ENCODE measurements at regions not wholly inside any gene's neighbourhood (a gene's known extent, or its start where the extent isn't known, plus 50 kb on each side); places are given as distances from the start of the nearest gene placed in this dataset.

GRCh38 chr16:11432856-11433395 is 87.7 kb downstream of the RMI2 start:
- Histone ChIP-seq H3K9ac (ENCODE audit: low read depth, low read length) (no peak overlapping the region), H3K4me1 (ENCODE audit: control insufficient read depth, insufficient read depth, low read length) (no peaks in the 10 kb centered on the region), H3K9me3 (replicated peaks; ENCODE audit: low read length) (no peaks in the 10 kb centered on the region), H3K36me3 (ENCODE audit: insufficient read depth, low read length) (no peaks in the 10 kb centered on the region), H3K27me3 (ENCODE audit: control insufficient read depth, insufficient read depth, low read length) (peaks cover 65% of the 10 kb centered on the region), H3K4me3 (ENCODE audit: low read length) (no peak overlapping the region), H3K4me2 (ENCODE audit: low read length) (no peak overlapping the region)

GRCh38 chr16:11435576-11435975 is 90.3 kb downstream of the RMI2 start:
- peaks cover 6% of the 10 kb centered on the region for H3K9me3 ChIP-seq (replicated peaks; ENCODE audit: low read length)
- no peaks in the 10 kb centered on the region for H3K36me3 ChIP-seq (ENCODE audit: insufficient read depth, low read length)
- no peak overlapping the region for H3K9ac ChIP-seq (ENCODE audit: low read depth, low read length)
- H3K4me1 ChIP-seq (ENCODE audit: control insufficient read depth, insufficient read depth, low read length) = no peaks in the 10 kb centered on the region
- no peak overlapping the region for H3K4me2 ChIP-seq (ENCODE audit: low read length)
- H3K27me3 ChIP-seq (ENCODE audit: control insufficient read depth, insufficient read depth, low read length) = peaks cover 50% of the 10 kb centered on the region
- H3K4me3 ChIP-seq (ENCODE audit: low read length) = no peak overlapping the region

GRCh38 chr16:11437069-11437468 is 91.8 kb downstream of the RMI2 start:
- Histone ChIP-seq H3K36me3 (ENCODE audit: insufficient read depth, low read length) (no peaks in the 10 kb centered on the region), H3K4me1 (ENCODE audit: control insufficient read depth, insufficient read depth, low read length) (no peaks in the 10 kb centered on the region), H3K4me2 (ENCODE audit: low read length) (no peak overlapping the region), H3K27me3 (ENCODE audit: control insufficient read depth, insufficient read depth, low read length) (peaks cover 47% of the 10 kb centered on the region), H3K4me3 (ENCODE audit: low read length) (no peak overlapping the region), H3K9me3 (replicated peaks; ENCODE audit: low read length) (peaks cover 6% of the 10 kb centered on the region), H3K9ac (ENCODE audit: low read depth, low read length) (no peak overlapping the region)

- H3K9ac ChIP-seq (ENCODE audit: low read depth, low read length) = no peak overlapping the region
- H3K4me2 ChIP-seq (ENCODE audit: low read length) = no peak overlapping the region
- no peaks in the 10 kb centered on the region for H3K4me1 ChIP-seq (ENCODE audit: control insufficient read depth, insufficient read depth, low read length)
- H3K4me3 ChIP-seq (ENCODE audit: low read length) = no peak overlapping the region
- H3K36me3 ChIP-seq (ENCODE audit: insufficient read depth, low read length) = no peaks in the 10 kb centered on the region
- H3K27me3 ChIP-seq (ENCODE audit: control insufficient read depth, insufficient read depth, low read length) = peaks cover 37% of the 10 kb centered on the region
- peaks cover 6% of the 10 kb centered on the region for H3K9me3 ChIP-seq (replicated peaks; ENCODE audit: low read length)
These were observed 94.8 kb downstream of the RMI2 start for GRCh38 chr16:11439790-11440656.

- Histone ChIP-seq H3K4me2 (ENCODE audit: low read length) (no peak overlapping the region), H3K9ac (ENCODE audit: low read depth, low read length) (no peak overlapping the region), H3K27me3 (ENCODE audit: control insufficient read depth, insufficient read depth, low read length) (peaks cover 37% of the 10 kb centered on the region), H3K4me3 (ENCODE audit: low read length) (no peak overlapping the region), H3K9me3 (replicated peaks; ENCODE audit: low read length) (peaks cover 6% of the 10 kb centered on the region), H3K36me3 (ENCODE audit: insufficient read depth, low read length) (no peaks in the 10 kb centered on the region), H3K4me1 (ENCODE audit: control insufficient read depth, insufficient read depth, low read length) (no peaks in the 10 kb centered on the region)
These were observed 95.4 kb downstream of the RMI2 start for GRCh38 chr16:11440657-11441012.

- no peak overlapping the region for H3K4me3 ChIP-seq (ENCODE audit: low read length)
- H3K4me2 ChIP-seq (ENCODE audit: low read length) = no peak overlapping the region
- no peak overlapping the region for H3K9ac ChIP-seq (ENCODE audit: low read depth, low read length)
- no peaks in the 10 kb centered on the region for H3K9me3 ChIP-seq (replicated peaks; ENCODE audit: low read length)
- peaks cover 37% of the 10 kb centered on the region for H3K27me3 ChIP-seq (ENCODE audit: control insufficient read depth, insufficient read depth, low read length)
- H3K36me3 ChIP-seq (ENCODE audit: insufficient read depth, low read length) = no peaks in the 10 kb centered on the region
- no peaks in the 10 kb centered on the region for H3K4me1 ChIP-seq (ENCODE audit: control insufficient read depth, insufficient read depth, low read length)
These were observed 100.2 kb downstream of the RMI2 start for GRCh38 chr16:11445486-11445885.

GRCh38 chr16:11446566-11447119 is 101.4 kb downstream of the RMI2 start:
- Histone ChIP-seq H3K9ac (ENCODE audit: low read depth, low read length) (no peak overlapping the region), H3K36me3 (ENCODE audit: insufficient read depth, low read length) (no peaks in the 10 kb centered on the region), H3K9me3 (replicated peaks; ENCODE audit: low read length) (no peaks in the 10 kb centered on the region), H3K4me3 (ENCODE audit: low read length) (no peak overlapping the region), H3K4me1 (ENCODE audit: control insufficient read depth, insufficient read depth, low read length) (no peaks in the 10 kb centered on the region), H3K27me3 (ENCODE audit: control insufficient read depth, insufficient read depth, low read length) (peaks cover 38% of the 10 kb centered on the region), H3K4me2 (ENCODE audit: low read length) (no peak overlapping the region)

- H3K9ac ChIP-seq (ENCODE audit: low read depth, low read length) = no peak overlapping the region
- no peaks in the 10 kb centered on the region for H3K4me1 ChIP-seq (ENCODE audit: control insufficient read depth, insufficient read depth, low read length)
- no peaks in the 10 kb centered on the region for H3K36me3 ChIP-seq (ENCODE audit: insufficient read depth, low read length)
- H3K27me3 ChIP-seq (ENCODE audit: control insufficient read depth, insufficient read depth, low read length) = peaks cover 42% of the 10 kb centered on the region
- H3K4me3 ChIP-seq (ENCODE audit: low read length) = no peak overlapping the region
- no peaks in the 10 kb centered on the region for H3K9me3 ChIP-seq (replicated peaks; ENCODE audit: low read length)
- H3K4me2 ChIP-seq (ENCODE audit: low read length) = no peak overlapping the region
These were observed 102.0 kb downstream of the RMI2 start for GRCh38 chr16:11447272-11447671.

- Histone ChIP-seq H3K27me3 (ENCODE audit: control insufficient read depth, insufficient read depth, low read length) (peaks cover 44% of the 10 kb centered on the region), H3K4me3 (ENCODE audit: low read length) (no peak overlapping the region), H3K4me2 (ENCODE audit: low read length) (no peak overlapping the region), H3K9me3 (replicated peaks; ENCODE audit: low read length) (no peaks in the 10 kb centered on the region), H3K4me1 (ENCODE audit: control insufficient read depth, insufficient read depth, low read length) (no peaks in the 10 kb centered on the region), H3K9ac (ENCODE audit: low read depth, low read length) (no peak overlapping the region), H3K36me3 (ENCODE audit: insufficient read depth, low read length) (no peaks in the 10 kb centered on the region)
These were observed 102.6 kb downstream of the RMI2 start for GRCh38 chr16:11447836-11448235.

GRCh38 chr16:11448796-11449416 is 103.6 kb downstream of the RMI2 start:
- no peak overlapping the region for H3K4me2 ChIP-seq (ENCODE audit: low read length)
- H3K9me3 ChIP-seq (replicated peaks; ENCODE audit: low read length) = no peaks in the 10 kb centered on the region
- no peak overlapping the region for H3K4me3 ChIP-seq (ENCODE audit: low read length)
- H3K4me1 ChIP-seq (ENCODE audit: control insufficient read depth, insufficient read depth, low read length) = no peaks in the 10 kb centered on the region
- H3K36me3 ChIP-seq (ENCODE audit: insufficient read depth, low read length) = no peaks in the 10 kb centered on the region
- peaks cover 51% of the 10 kb centered on the region for H3K27me3 ChIP-seq (ENCODE audit: control insufficient read depth, insufficient read depth, low read length)
- H3K9ac ChIP-seq (ENCODE audit: low read depth, low read length) = no peak overlapping the region

- H3K4me1 ChIP-seq (ENCODE audit: control insufficient read depth, insufficient read depth, low read length) = no peaks in the 10 kb centered on the region
- H3K4me2 ChIP-seq (ENCODE audit: low read length) = no peak overlapping the region
- no peak overlapping the region for H3K9ac ChIP-seq (ENCODE audit: low read depth, low read length)
- H3K36me3 ChIP-seq (ENCODE audit: insufficient read depth, low read length) = no peaks in the 10 kb centered on the region
- H3K4me3 ChIP-seq (ENCODE audit: low read length) = no peak overlapping the region
- H3K27me3 ChIP-seq (ENCODE audit: control insufficient read depth, insufficient read depth, low read length) = peaks cover 53% of the 10 kb centered on the region
- no peaks in the 10 kb centered on the region for H3K9me3 ChIP-seq (replicated peaks; ENCODE audit: low read length)
These were observed 104.5 kb downstream of the RMI2 start for GRCh38 chr16:11449716-11450115.

Measured in skeletal muscle satellite cell (primary cell).